ENCODE measurements at regions not wholly inside any gene's neighbourhood (a gene's known extent, or its start where the extent isn't known, plus 50 kb on each side); places are given as distances from the start of the nearest gene placed in this dataset.

GRCh38 chr12:59393506-59393905 is 202.3 kb upstream of the SLC16A7 start:
- H3K9ac ChIP-seq (ENCODE audit: low read length in 5 of 5), result no peak overlapping the region
- no peaks in the 10 kb centered on the region for H3K36me3 ChIP-seq (ENCODE audit: control insufficient read depth in 5 of 5, insufficient read depth in 5 of 5, low read length in 5 of 5)
- no peaks in the 10 kb centered on the region for H3K4me1 ChIP-seq (ENCODE audit: control insufficient read depth in 5 of 5, insufficient read depth in 5 of 5, low read length in 5 of 5)
- no peak overlapping the region for H3K4me3 ChIP-seq (ENCODE audit: low read depth in 1 of 5, low read length in 5 of 5)
- H3K9me3 ChIP-seq (ENCODE audit: control insufficient read depth in 5 of 5, low read length in 5 of 5), result no peaks in the 10 kb centered on the region
- no peak overlapping the region for H3K27ac ChIP-seq (ENCODE audit: low read depth, low read length)
- H3K27me3 ChIP-seq (ENCODE audit: control insufficient read depth in 5 of 5, insufficient read depth in 4 of 5, low read length in 5 of 5), result no peaks in the 10 kb centered on the region

GRCh38 chr12:59389968-59390576 is 205.8 kb upstream of the SLC16A7 start:
- H3K27ac ChIP-seq (ENCODE audit: low read depth, low read length), result no peak overlapping the region
- no peaks in the 10 kb centered on the region for H3K4me1 ChIP-seq (ENCODE audit: control insufficient read depth in 5 of 5, insufficient read depth in 5 of 5, low read length in 5 of 5)
- H3K4me3 ChIP-seq (ENCODE audit: low read depth in 1 of 5, low read length in 5 of 5), result no peak overlapping the region

GRCh38 chr12:59388694-59389093 is 207.1 kb upstream of the SLC16A7 start:
- H3K27me3 ChIP-seq (ENCODE audit: control insufficient read depth in 5 of 5, insufficient read depth in 4 of 5, low read length in 5 of 5), result no peaks in the 10 kb centered on the region
- no peak overlapping the region for H3K9ac ChIP-seq (ENCODE audit: low read length in 5 of 5)
- no peaks in the 10 kb centered on the region for H3K36me3 ChIP-seq (ENCODE audit: control insufficient read depth in 5 of 5, insufficient read depth in 5 of 5, low read length in 5 of 5)
- no peaks in the 10 kb centered on the region for H3K9me3 ChIP-seq (ENCODE audit: control insufficient read depth in 5 of 5, low read length in 5 of 5)
- H3K4me3 ChIP-seq (ENCODE audit: low read depth in 1 of 5, low read length in 5 of 5), result no peak overlapping the region
- no peak overlapping the region for H3K27ac ChIP-seq (ENCODE audit: low read depth, low read length)
- peaks cover 0 to 2% (median 0%) of the 10 kb centered on the region in 5 donors for H3K4me1 ChIP-seq (ENCODE audit: control insufficient read depth in 5 of 5, insufficient read depth in 5 of 5, low read length in 5 of 5)

More at GRCh38 chr12:59389968-59390576, 205.8 kb upstream of the SLC16A7 start:
- Histone ChIP-seq H3K9me3 (ENCODE audit: control insufficient read depth in 5 of 5, low read length in 5 of 5) (no peaks in the 10 kb centered on the region), H3K9ac (ENCODE audit: low read length in 5 of 5) (no peak overlapping the region), H3K36me3 (ENCODE audit: control insufficient read depth in 5 of 5, insufficient read depth in 5 of 5, low read length in 5 of 5) (no peaks in the 10 kb centered on the region), H3K27me3 (ENCODE audit: control insufficient read depth in 5 of 5, insufficient read depth in 4 of 5, low read length in 5 of 5) (no peaks in the 10 kb centered on the region)

- no peaks in the 10 kb centered on the region for H3K27me3 ChIP-seq (ENCODE audit: control insufficient read depth in 5 of 5, insufficient read depth in 4 of 5, low read length in 5 of 5)
- no peaks in the 10 kb centered on the region for H3K36me3 ChIP-seq (ENCODE audit: control insufficient read depth in 5 of 5, insufficient read depth in 5 of 5, low read length in 5 of 5)
- no peak overlapping the region for H3K4me3 ChIP-seq (ENCODE audit: low read depth in 1 of 5, low read length in 5 of 5)
- no peaks in the 10 kb centered on the region for H3K9me3 ChIP-seq (ENCODE audit: control insufficient read depth in 5 of 5, low read length in 5 of 5)
- peaks cover 0 to 7% (median 0%) of the 10 kb centered on the region in 5 donors for H3K4me1 ChIP-seq (ENCODE audit: control insufficient read depth in 5 of 5, insufficient read depth in 5 of 5, low read length in 5 of 5)
- H3K27ac ChIP-seq (ENCODE audit: low read depth, low read length), result no peak overlapping the region
- H3K9ac ChIP-seq (ENCODE audit: low read length in 5 of 5), result no peak overlapping the region
Measured at GRCh38 chr12:59388176-59388575, 207.7 kb upstream of the SLC16A7 start.

GRCh38 chr12:59386236-59386635 is 209.6 kb upstream of the SLC16A7 start:
- Histone ChIP-seq H3K27ac (ENCODE audit: low read depth, low read length) (no peak overlapping the region), H3K9ac (ENCODE audit: low read length in 5 of 5) (no peak overlapping the region), H3K9me3 (ENCODE audit: control insufficient read depth in 5 of 5, low read length in 5 of 5) (no peaks in the 10 kb centered on the region), H3K36me3 (ENCODE audit: control insufficient read depth in 5 of 5, insufficient read depth in 5 of 5, low read length in 5 of 5) (no peaks in the 10 kb centered on the region), H3K4me1 (ENCODE audit: control insufficient read depth in 5 of 5, insufficient read depth in 5 of 5, low read length in 5 of 5) (peaks cover 0 to 13% (median 0%) of the 10 kb centered on the region in 5 donors), H3K27me3 (ENCODE audit: control insufficient read depth in 5 of 5, insufficient read depth in 4 of 5, low read length in 5 of 5) (no peaks in the 10 kb centered on the region), H3K4me3 (ENCODE audit: low read depth in 1 of 5, low read length in 5 of 5) (no peak overlapping the region)

- H3K27ac ChIP-seq (ENCODE audit: low read depth, low read length), result no peak overlapping the region
- H3K27me3 ChIP-seq (ENCODE audit: control insufficient read depth in 5 of 5, insufficient read depth in 4 of 5, low read length in 5 of 5), result no peaks in the 10 kb centered on the region
- H3K4me3 ChIP-seq (ENCODE audit: low read depth in 1 of 5, low read length in 5 of 5), result no peak overlapping the region
- H3K4me1 ChIP-seq (ENCODE audit: control insufficient read depth in 5 of 5, insufficient read depth in 5 of 5, low read length in 5 of 5), result peaks cover 0 to 13% (median 0%) of the 10 kb centered on the region in 5 donors
- H3K9ac ChIP-seq (ENCODE audit: low read length in 5 of 5), result no peak overlapping the region
- H3K9me3 ChIP-seq (ENCODE audit: control insufficient read depth in 5 of 5, low read length in 5 of 5), result no peaks in the 10 kb centered on the region
- H3K36me3 ChIP-seq (ENCODE audit: control insufficient read depth in 5 of 5, insufficient read depth in 5 of 5, low read length in 5 of 5), result no peaks in the 10 kb centered on the region
Measured at GRCh38 chr12:59383079-59383822, 212.6 kb upstream of the SLC16A7 start.

- H3K9ac ChIP-seq (ENCODE audit: low read length in 5 of 5), result no peak overlapping the region
- no peak overlapping the region for H3K27ac ChIP-seq (ENCODE audit: low read depth, low read length)
- H3K4me3 ChIP-seq (ENCODE audit: low read depth in 1 of 5, low read length in 5 of 5), result no peak overlapping the region
- H3K36me3 ChIP-seq (ENCODE audit: control insufficient read depth in 5 of 5, insufficient read depth in 5 of 5, low read length in 5 of 5), result no peaks in the 10 kb centered on the region
- no peaks in the 10 kb centered on the region for H3K9me3 ChIP-seq (ENCODE audit: control insufficient read depth in 5 of 5, low read length in 5 of 5)
- H3K27me3 ChIP-seq (ENCODE audit: control insufficient read depth in 5 of 5, insufficient read depth in 4 of 5, low read length in 5 of 5), result no peaks in the 10 kb centered on the region
- peaks cover 0 to 13% (median 0%) of the 10 kb centered on the region in 5 donors for H3K4me1 ChIP-seq (ENCODE audit: control insufficient read depth in 5 of 5, insufficient read depth in 5 of 5, low read length in 5 of 5)
Measured at GRCh38 chr12:59382282-59383078, 213.3 kb upstream of the SLC16A7 start.

GRCh38 chr12:59381106-59381505 is 214.7 kb upstream of the SLC16A7 start:
- no peak overlapping the region for H3K4me3 ChIP-seq (ENCODE audit: low read depth in 1 of 5, low read length in 5 of 5)
- no peak overlapping the region for H3K27ac ChIP-seq (ENCODE audit: low read depth, low read length)
- H3K9ac ChIP-seq (ENCODE audit: low read length in 5 of 5), result no peak overlapping the region
- H3K27me3 ChIP-seq (ENCODE audit: control insufficient read depth in 5 of 5, insufficient read depth in 4 of 5, low read length in 5 of 5), result no peaks in the 10 kb centered on the region
- no peaks in the 10 kb centered on the region for H3K36me3 ChIP-seq (ENCODE audit: control insufficient read depth in 5 of 5, insufficient read depth in 5 of 5, low read length in 5 of 5)
- H3K4me1 ChIP-seq (ENCODE audit: control insufficient read depth in 5 of 5, insufficient read depth in 5 of 5, low read length in 5 of 5), result peaks cover 0 to 13% (median 0%) of the 10 kb centered on the region in 5 donors
- no peaks in the 10 kb centered on the region for H3K9me3 ChIP-seq (ENCODE audit: control insufficient read depth in 5 of 5, low read length in 5 of 5)

- Histone ChIP-seq H3K27me3 (ENCODE audit: control insufficient read depth in 5 of 5, insufficient read depth in 4 of 5, low read length in 5 of 5) (no peaks in the 10 kb centered on the region), H3K4me1 (ENCODE audit: control insufficient read depth in 5 of 5, insufficient read depth in 5 of 5, low read length in 5 of 5) (no peaks in the 10 kb centered on the region), H3K27ac (ENCODE audit: low read depth, low read length) (no peak overlapping the region), H3K9ac (ENCODE audit: low read length in 5 of 5) (no peak overlapping the region), H3K4me3 (ENCODE audit: low read depth in 1 of 5, low read length in 5 of 5) (no peak overlapping the region), H3K9me3 (ENCODE audit: control insufficient read depth in 5 of 5, low read length in 5 of 5) (no peaks in the 10 kb centered on the region), H3K36me3 (ENCODE audit: control insufficient read depth in 5 of 5, insufficient read depth in 5 of 5, low read length in 5 of 5) (no peaks in the 10 kb centered on the region)
Measured at GRCh38 chr12:59375633-59376032, 220.2 kb upstream of the SLC16A7 start.

- H3K27me3 ChIP-seq (ENCODE audit: control insufficient read depth in 5 of 5, insufficient read depth in 4 of 5, low read length in 5 of 5), result no peaks in the 10 kb centered on the region
- H3K4me3 ChIP-seq (ENCODE audit: low read depth in 1 of 5, low read length in 5 of 5), result no peak overlapping the region
- no peaks in the 10 kb centered on the region for H3K4me1 ChIP-seq (ENCODE audit: control insufficient read depth in 5 of 5, insufficient read depth in 5 of 5, low read length in 5 of 5)
- no peak overlapping the region for H3K27ac ChIP-seq (ENCODE audit: low read depth, low read length)
- H3K9ac ChIP-seq (ENCODE audit: low read length in 5 of 5), result no peak overlapping the region
- H3K36me3 ChIP-seq (ENCODE audit: control insufficient read depth in 5 of 5, insufficient read depth in 5 of 5, low read length in 5 of 5), result no peaks in the 10 kb centered on the region
- H3K9me3 ChIP-seq (ENCODE audit: control insufficient read depth in 5 of 5, low read length in 5 of 5), result no peaks in the 10 kb centered on the region
Measured at GRCh38 chr12:59374783-59375182, 221.0 kb upstream of the SLC16A7 start.

All from subcutaneous abdominal adipose tissue (tissue), 5 donors.